H1 (cell line): ENCODE measurements at regions not wholly inside any gene's neighbourhood (a gene's known extent, or its start where the extent isn't known, plus 50 kb on each side); places are given as distances from the start of the nearest gene placed in this dataset.

ENCODE experiments used
- CTCF ChIA-PET: fragments of 300-600 bp; sonication (Branson Sonifier 250); formaldehyde crosslinking; loops from one replicate; lab custom pipeline; 2021; ENCODE audit not compliant: partially characterized antibody; lab: Charles Lee
- POLR2A ChIA-PET: fragments of 300-600 bp; sonication (Branson Sonifier 250); formaldehyde crosslinking; loops from one replicate; lab custom pipeline; 2021; ENCODE audit warnings: inconsistent platforms; ENCODE audit not compliant: partially characterized antibody; lab: Charles Lee
- DNase-seq, 2 experiments: peaks; one replicate each; pipeline versions ENCODE4 v3.0.0 to v3.0.0-alpha.2; 2010 to 2022; ENCODE audit warnings: low spot score in 2 of 2, low read depth in 1 of 2, mixed read lengths in 1 of 2
- FAIRE-seq: peaks from 2 replicates; lab custom pipeline; 2011; peaks lifted over from hg19 to GRCh38; lab: Jason Lieb, UNC
- H2AFZ ChIP-seq: 2 replicates; pipeline ENCODE4 v1.8.1; 2012; ENCODE audit warnings: low read length, inconsistent platforms
- H2AK5ac ChIP-seq: 2 replicates; pipeline ENCODE4 v1.6.1; 2013; ENCODE audit warnings: low read depth, low read length
- H2BK120ac ChIP-seq: replicated peaks from 2 replicates; pipeline ENCODE3; 2013; ENCODE audit warnings: low read depth, low read length, inconsistent platforms
- H2BK12ac ChIP-seq: 2 replicates; pipeline ENCODE4 v1.6.1; 2013; ENCODE audit warnings: low read depth, low read length
- H2BK15ac ChIP-seq: 2 replicates; pipeline ENCODE4 v1.6.1; 2013; ENCODE audit warnings: low read length
- H2BK20ac ChIP-seq: 2 replicates; pipeline ENCODE4 v1.6.1; 2013; ENCODE audit warnings: low read length
- H2BK5ac ChIP-seq: 2 replicates; pipeline ENCODE4 v1.6.1; 2013; ENCODE audit warnings: low read depth, low read length
- H3K14ac ChIP-seq: 2 replicates; pipeline ENCODE4 v1.6.1; 2013; ENCODE audit warnings: inconsistent platforms; ENCODE audit not compliant: insufficient read length
- H3K18ac ChIP-seq: 2 replicates; pipeline ENCODE4 v1.6.1; 2013; ENCODE audit warnings: low read length; ENCODE audit errors: extremely low read depth
- H3K23ac ChIP-seq: 2 replicates; pipeline ENCODE4 v1.6.1; 2013; ENCODE audit warnings: inconsistent platforms; ENCODE audit not compliant: insufficient read length
- H3K23me2 ChIP-seq: 2 replicates; pipeline ENCODE4 v1.6.1; 2013; ENCODE audit warnings: low read depth, low read length
- H3K27ac ChIP-seq: 2 replicates; pipeline ENCODE4 v1.6.1; 2011; ENCODE audit warnings: low read depth, low read length, inconsistent platforms
- H3K27me3 ChIP-seq, 4 experiments: replicated peaks in 1 of 4; 1 replicate in 1 of 4; 2 replicates in 3 of 4; pipeline versions ENCODE4 v1.6.1 to v1.8.1; 2011 to 2013; ENCODE audit warnings: low read length in 3 of 4, mild to moderate bottlenecking in 3 of 4, inconsistent platforms in 2 of 4, mixed read lengths in 2 of 4, moderate library complexity in 1 of 4; ENCODE audit not compliant: control insufficient read depth in 3 of 4, insufficient read depth in 3 of 4; ENCODE audit errors: extremely low read depth in 1 of 4
- H3K36me3 ChIP-seq, 4 experiments: 2 replicates each; pipeline versions ENCODE4 v1.6.1 to v1.8.1; 2011 to 2013; ENCODE audit warnings: mild to moderate bottlenecking in 4 of 4, low read length in 3 of 4, moderate library complexity in 2 of 4, control low read depth in 1 of 4, inconsistent platforms in 1 of 4; ENCODE audit not compliant: insufficient read depth in 4 of 4, control insufficient read depth in 2 of 4
- H3K4ac ChIP-seq: replicated peaks from 2 replicates; pipeline ENCODE3; 2013; ENCODE audit warnings: low read length, low read depth, mixed read lengths, inconsistent platforms; ENCODE audit not compliant: insufficient read length
- H3K4me1 ChIP-seq, 4 experiments: replicated peaks in 1 of 4; 1 replicate in 1 of 4; 2 replicates in 3 of 4; pipeline versions ENCODE4 v1.6.1 to v1.8.1; 2011 to 2013; ENCODE audit warnings: low read length in 3 of 4, inconsistent platforms in 2 of 4, mixed read lengths in 1 of 4; ENCODE audit not compliant: insufficient read depth in 4 of 4, control insufficient read depth in 3 of 4
- H3K4me2 ChIP-seq, 2 experiments: 2 replicates each; pipeline versions ENCODE4 v1.6.1 to v1.8.1; 2011 to 2013; ENCODE audit warnings: low read depth in 2 of 2, low read length in 2 of 2, control low read depth in 1 of 2, inconsistent platforms in 1 of 2, mild to moderate bottlenecking in 1 of 2; ENCODE audit not compliant: insufficient read depth in 1 of 2
- H3K4me3 ChIP-seq, 4 experiments: fragments of 200-600, 300-600 bp in 1 of 4; sonication (generic), shearing (Covaris generic), sonication (Bioruptor Twin) in 1 of 4; 2 replicates each; pipeline versions ENCODE4 v1.5.1 to v1.8.1; 2011 to 2016; ENCODE audit warnings: low read length in 4 of 4, low read depth in 3 of 4, control low read depth in 2 of 4, inconsistent platforms in 2 of 4, mild to moderate bottlenecking in 2 of 4, mixed read lengths in 1 of 4, moderate library complexity in 1 of 4; ENCODE audit not compliant: insufficient read depth in 2 of 4; ENCODE audit errors: extremely low read depth in 1 of 4
- H3K56ac ChIP-seq: replicated peaks from 2 replicates; pipeline ENCODE3; 2013; ENCODE audit warnings: low read depth, mild to moderate bottlenecking, mixed read lengths, low read length, inconsistent platforms; ENCODE audit not compliant: insufficient read length
- H3K79me1 ChIP-seq: 2 replicates; pipeline ENCODE4 v1.6.1; 2013; ENCODE audit warnings: low read depth, low read length, control low read depth
- H3K79me2 ChIP-seq, 2 experiments: 2 replicates each; pipeline versions ENCODE4 v1.6.1 to v1.8.1; 2012 to 2013; ENCODE audit warnings: low read length in 2 of 2, mild to moderate bottlenecking in 2 of 2, inconsistent platforms in 1 of 2; ENCODE audit not compliant: insufficient read depth in 2 of 2, control insufficient read depth in 1 of 2
- H3K9ac ChIP-seq, 4 experiments: replicated peaks in 1 of 4; 1 replicate in 1 of 4; 2 replicates in 3 of 4; pipeline versions ENCODE4 v1.6.1 to v1.8.1; 2011 to 2013; ENCODE audit warnings: low read depth in 3 of 4, low read length in 3 of 4, control low read depth in 2 of 4, mild to moderate bottlenecking in 2 of 4, moderate library complexity in 2 of 4, inconsistent platforms in 1 of 4; ENCODE audit errors: extremely low read depth in 1 of 4
- H3K9me3 ChIP-seq, 2 experiments: 2 replicates each; pipeline versions ENCODE4 v1.6.1 to v1.8.1; 2012 to 2013; ENCODE audit warnings: mild to moderate bottlenecking in 2 of 2, moderate library complexity in 2 of 2, control low read depth in 1 of 2, inconsistent platforms in 1 of 2, low read depth in 1 of 2, low read length in 1 of 2, mixed read lengths in 1 of 2; ENCODE audit not compliant: insufficient read depth in 2 of 2
- H4K20me1 ChIP-seq, 2 experiments: replicated peaks in 1 of 2; 2 replicates each; pipeline versions ENCODE3 to v1.8.1; 2011 to 2013; ENCODE audit warnings: inconsistent platforms in 2 of 2, low read length in 2 of 2, mild to moderate bottlenecking in 1 of 2; ENCODE audit not compliant: insufficient read depth in 2 of 2, control insufficient read depth in 1 of 2
- H4K5ac ChIP-seq: 2 replicates; pipeline ENCODE4 v1.6.1; 2013; ENCODE audit warnings: low read length, low read depth, mixed read lengths, inconsistent platforms; ENCODE audit not compliant: insufficient read length
- H4K8ac ChIP-seq: 2 replicates; pipeline ENCODE4 v1.8.0; 2013; ENCODE audit warnings: mild to moderate bottlenecking, moderate library complexity, low read length, inconsistent platforms; ENCODE audit not compliant: insufficient read depth; ENCODE audit errors: extremely low read depth
- H4K91ac ChIP-seq: replicated peaks from 2 replicates; pipeline ENCODE3; 2013; ENCODE audit warnings: low read length, mixed read lengths, inconsistent platforms; ENCODE audit not compliant: insufficient read length
- CTBP2 ChIP-seq: IDR thresholded peaks from 2 replicates; pipeline ENCODE4 v1.7.0; 2011; ENCODE audit warnings: borderline replicate concordance, mild to moderate bottlenecking, moderate library complexity, mixed read lengths, low read length; ENCODE audit not compliant: insufficient read depth, insufficient read length
- GABPA ChIP-seq: IDR thresholded peaks from 2 replicates; pipeline ENCODE4 v1.6.1; 2011; ENCODE audit warnings: mild to moderate bottlenecking, low read length, moderate library complexity, borderline replicate concordance; ENCODE audit not compliant: insufficient read depth
- KDM1A ChIP-seq: fragments of 200-600, 300-600 bp; sonication (generic); IDR thresholded peaks from 2 replicates; pipeline ENCODE4 v1.7.1; 2016; ENCODE audit warnings: mild to moderate bottlenecking, low read length, borderline replicate concordance
- PHF8 ChIP-seq: fragments of 200-600 bp; sonication (generic); conservative IDR thresholded peaks from 2 replicates; pipeline ENCODE4 v1.7.1; 2012; ENCODE audit warnings: low read depth, mild to moderate bottlenecking, inconsistent platforms, low read length, moderate library complexity
- RFX5 ChIP-seq: IDR thresholded peaks from 2 replicates; pipeline ENCODE4 v1.6.1; 2011; ENCODE audit warnings: low read depth, low read length, improper control_type of control experiment, borderline replicate concordance
- SIRT6 ChIP-seq: IDR thresholded peaks from one replicate; pipeline ENCODE4 v1.7.1; 2012; ENCODE audit warnings: low read length, inconsistent platforms
- WGBS, 2 experiments: shearing (Covaris generic) in 1 of 2; methylation state at CpG; one replicate each; pipeline versions ENCODE4 v1.1.6 to v1.1.7; 2013 to 2015; ENCODE audit warnings: low lambda C conversion rate in 2 of 2, mixed read lengths in 2 of 2, inconsistent platforms in 1 of 2, low coverage in 1 of 2, missing lambda C conversion rate in 1 of 2; ENCODE audit not compliant: insufficient replicate concordance in 2 of 2, insufficient coverage in 1 of 2, insufficient read length in 1 of 2; ENCODE audit errors: extremely low coverage in 1 of 2, missing lambda C conversion rate in 1 of 2; 5-methylcytosine and 5-hydroxymethylcytosine counted together
- TF ChIP-seq, protein P1 (sequence below): IDR thresholded peaks from 2 replicates; pipeline ENCODE4 v1.6.1; 2012; ENCODE audit warnings: inconsistent platforms
- TF ChIP-seq, protein P2 (sequence below): IDR thresholded peaks from 2 replicates; pipeline ENCODE4 v1.6.1; 2012; ENCODE audit warnings: inconsistent platforms
- TF ChIP-seq, protein P3 (sequence below): IDR thresholded peaks from 2 replicates; pipeline ENCODE4 v1.6.1; 2011; ENCODE audit warnings: low read length, improper control_type of control experiment

DNA sequence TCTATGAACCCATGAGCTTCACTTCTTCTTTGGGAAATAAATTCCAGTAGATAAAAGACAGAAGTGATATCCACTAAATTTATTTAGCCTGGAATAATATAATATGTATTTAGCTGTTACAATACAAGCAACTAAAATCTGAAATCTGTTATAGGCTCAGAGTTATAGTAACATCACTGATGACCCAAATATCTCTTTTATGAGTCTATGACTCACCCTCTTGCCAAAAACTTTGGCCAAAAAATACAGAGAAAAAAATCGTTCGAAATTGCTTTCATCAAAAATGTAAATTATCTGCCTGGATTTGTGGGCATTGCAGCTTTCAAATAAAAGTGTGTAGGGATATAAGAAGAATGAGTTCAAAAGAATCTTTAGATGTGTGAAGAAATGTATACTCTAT is 89.4 kb upstream of the DKK2 start:
- H3K18ac ChIP-seq: no peak overlapping the region
- H3K79me1 ChIP-seq: no peaks in the 10 kb centered on the region
- H2BK120ac ChIP-seq: no peak overlapping the region
- TF ChIP-seq, protein P1, sequence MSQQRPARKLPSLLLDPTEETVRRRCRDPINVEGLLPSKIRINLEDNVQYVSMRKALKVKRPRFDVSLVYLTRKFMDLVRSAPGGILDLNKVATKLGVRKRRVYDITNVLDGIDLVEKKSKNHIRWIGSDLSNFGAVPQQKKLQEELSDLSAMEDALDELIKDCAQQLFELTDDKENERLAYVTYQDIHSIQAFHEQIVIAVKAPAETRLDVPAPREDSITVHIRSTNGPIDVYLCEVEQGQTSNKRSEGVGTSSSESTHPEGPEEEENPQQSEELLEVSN: no peak
- TF ChIP-seq SIRT6 (no peak), PHF8 (no peak), RFX5 (no peak), CTBP2 (no peak), KDM1A (no peak), GABPA (no peak)
- TF ChIP-seq, protein P2, sequence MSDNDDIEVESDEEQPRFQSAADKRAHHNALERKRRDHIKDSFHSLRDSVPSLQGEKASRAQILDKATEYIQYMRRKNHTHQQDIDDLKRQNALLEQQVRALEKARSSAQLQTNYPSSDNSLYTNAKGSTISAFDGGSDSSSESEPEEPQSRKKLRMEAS: no peak
- TF ChIP-seq, protein P3, sequence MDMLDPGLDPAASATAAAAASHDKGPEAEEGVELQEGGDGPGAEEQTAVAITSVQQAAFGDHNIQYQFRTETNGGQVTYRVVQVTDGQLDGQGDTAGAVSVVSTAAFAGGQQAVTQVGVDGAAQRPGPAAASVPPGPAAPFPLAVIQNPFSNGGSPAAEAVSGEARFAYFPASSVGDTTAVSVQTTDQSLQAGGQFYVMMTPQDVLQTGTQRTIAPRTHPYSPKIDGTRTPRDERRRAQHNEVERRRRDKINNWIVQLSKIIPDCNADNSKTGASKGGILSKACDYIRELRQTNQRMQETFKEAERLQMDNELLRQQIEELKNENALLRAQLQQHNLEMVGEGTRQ: no peak
- H2BK5ac ChIP-seq: no peak overlapping the region
- H3K4me1 ChIP-seq: peaks cover 0 to 2% (median 1%) of the 10 kb centered on the region in 4 experiments; a peak in 3 of 7 replicates
- no peaks in the 10 kb centered on the region for H3K27me3 ChIP-seq
- no peaks in the 10 kb centered on the region for H3K79me2 ChIP-seq
- FAIRE-seq (no peak), DNase-seq (no peak)
- no peaks in the 10 kb centered on the region for H3K9me3 ChIP-seq
- POLR2A ChIA-PET: no interaction called here
- CTCF ChIA-PET: no interaction called here
- no peak overlapping the region for H3K4me2 ChIP-seq
- H2AK5ac ChIP-seq: no peak overlapping the region
- H3K36me3 ChIP-seq: no peaks in the 10 kb centered on the region
- H2BK20ac ChIP-seq: no peak overlapping the region
- H3K14ac ChIP-seq: no peak overlapping the region
- H3K9ac ChIP-seq: no peak overlapping the region
- whole genome bisulfite sequencing, 2 experiments: 91% methylated on average over 2 of the region's 2 CpGs; no CpG with 5 or more reads in 1 of the 2 experiments
- no peak overlapping the region for H3K56ac ChIP-seq
- H3K23ac ChIP-seq: no peak overlapping the region
- H4K8ac ChIP-seq: no peak overlapping the region
- H3K23me2 ChIP-seq: no peaks in the 10 kb centered on the region
- H2AFZ ChIP-seq: no peak overlapping the region
- no peak overlapping the region for H4K5ac ChIP-seq
- H2BK12ac ChIP-seq: no peak overlapping the region
- H3K4ac ChIP-seq: no peak overlapping the region
- H3K27ac ChIP-seq: no peak overlapping the region
- H3K4me3 ChIP-seq: no peak overlapping the region
- H4K91ac ChIP-seq: no peak overlapping the region
- no peak overlapping the region for H2BK15ac ChIP-seq
- no peaks in the 10 kb centered on the region for H4K20me1 ChIP-seq
